Activated B cell treated with CpG ODN at 0.5 μM for 24 hours (primary cell): ENCODE measurements at regions not wholly inside any gene's neighbourhood (a gene's known extent, or its start where the extent isn't known, plus 50 kb on each side); places are given as distances from the start of the nearest gene placed in this dataset.

Experiments
- ATAC-seq: fragments of 200-7000 bp; cut with Tn5 transposase; one replicate; pipeline ENCODE4 v1.10.0; 2021; ENCODE audit warnings: low read depth, mild to moderate bottlenecking, moderate library complexity
- CTCF ChIA-PET: fragments of 350-600 bp; sonication (Branson Sonifier 250); formaldehyde crosslinking; loops from one replicate; lab custom pipeline; 2021; ENCODE audit warnings: antibody characterized with exemption; lab: Charles Lee
- POLR2A ChIA-PET: fragments of 350-600 bp; sonication (Branson Sonifier 250); formaldehyde crosslinking; loops from one replicate; lab custom pipeline; 2021; ENCODE audit warnings: antibody characterized with exemption; lab: Charles Lee
- DNase-seq: peaks from one replicate; pipeline ENCODE4 v3.0.0; 2022
- H3K27ac Mint-ChIP-seq: one replicate; pipeline ENCODE4 v1.8.0; 2020; ENCODE audit warnings: mixed read lengths
- H3K27me3 Mint-ChIP-seq: one replicate; pipeline ENCODE4 v1.8.0; 2021; ENCODE audit warnings: mixed read lengths
- H3K36me3 Mint-ChIP-seq: one replicate; pipeline ENCODE4 v1.8.0; 2021; ENCODE audit warnings: low read depth, mixed read lengths
- H3K4me1 Mint-ChIP-seq: one replicate; pipeline ENCODE4 v1.8.0; 2021; ENCODE audit warnings: mixed read lengths
- H3K4me3 Mint-ChIP-seq: one replicate; pipeline ENCODE4 v1.8.0; 2020; ENCODE audit warnings: mild to moderate bottlenecking, mixed read lengths
- H3K9me3 Mint-ChIP-seq: one replicate; pipeline ENCODE4 v1.8.0; 2020; ENCODE audit warnings: mixed read lengths
- CTCF ChIP-seq: fragments of 200-600 bp; IDR thresholded peaks from one replicate; pipeline ENCODE4 v1.8.0; 2022; ENCODE audit warnings: antibody characterized with exemption, mild to moderate bottlenecking
- intact Hi-C: fragments of 100-400 bp; cut with micrococcal nuclease; formaldehyde crosslinking; loops from one replicate; pipeline ENCODE4 v1.15.1; 2024

GRCh38 chr13:106915146-106915545 is 347.2 kb upstream of the ARGLU1 start:
- Mint-ChIP-seq H3K27ac (no peak overlapping the region), H3K4me3 (no peak overlapping the region)

GRCh38 chr13:106911627-106912026 is 343.7 kb upstream of the ARGLU1 start:
- no peak overlapping the region for H3K4me3 Mint-ChIP-seq
- no peaks in the 10 kb centered on the region for H3K36me3 Mint-ChIP-seq
- H3K9me3 Mint-ChIP-seq = no peaks in the 10 kb centered on the region
- no peaks in the 10 kb centered on the region for H3K4me1 Mint-ChIP-seq
- ChIA-PET POLR2A (no interaction called here), CTCF (no interaction called here)
- ATAC-seq = no peak
- intact Hi-C loops = no loop called here
- no peak for TF ChIP-seq CTCF
- no peak overlapping the region for H3K27ac Mint-ChIP-seq
- DNase-seq = no peak
- peaks cover 8% of the 10 kb centered on the region for H3K27me3 Mint-ChIP-seq

More at GRCh38 chr13:106915146-106915545, 347.2 kb upstream of the ARGLU1 start:
- CTCF ChIA-PET = no interaction called here
- ATAC-seq = no peak
- no peak for DNase-seq
- intact Hi-C loops = loop anchor here (5.0 kb wide), 1 partner anchor 348 kb away; the partner anchor contains the start of gene ARGLU1
- H3K27me3 Mint-ChIP-seq = peaks cover 14% of the 10 kb centered on the region
- POLR2A ChIA-PET = no interaction called here
- H3K36me3 Mint-ChIP-seq = no peaks in the 10 kb centered on the region
- H3K4me1 Mint-ChIP-seq = peaks cover 24% of the 10 kb centered on the region
- no peak for TF ChIP-seq CTCF
- H3K9me3 Mint-ChIP-seq = no peaks in the 10 kb centered on the region

- CTCF ChIA-PET = no interaction called here
- intact Hi-C loops = no loop called here
- H3K9me3 Mint-ChIP-seq = no peaks in the 10 kb centered on the region
- H3K4me1 Mint-ChIP-seq = no peaks in the 10 kb centered on the region
- POLR2A ChIA-PET = no interaction called here
- H3K27me3 Mint-ChIP-seq = peaks cover 6% of the 10 kb centered on the region
- ATAC-seq (no peak), DNase-seq (no peak)
- no peak overlapping the region for H3K4me3 Mint-ChIP-seq
- no peaks in the 10 kb centered on the region for H3K36me3 Mint-ChIP-seq
- H3K27ac Mint-ChIP-seq = no peak overlapping the region
- no peak for TF ChIP-seq CTCF
Observed at GRCh38 chr13:106911020-106911419, 343.1 kb upstream of the ARGLU1 start.

DNA sequence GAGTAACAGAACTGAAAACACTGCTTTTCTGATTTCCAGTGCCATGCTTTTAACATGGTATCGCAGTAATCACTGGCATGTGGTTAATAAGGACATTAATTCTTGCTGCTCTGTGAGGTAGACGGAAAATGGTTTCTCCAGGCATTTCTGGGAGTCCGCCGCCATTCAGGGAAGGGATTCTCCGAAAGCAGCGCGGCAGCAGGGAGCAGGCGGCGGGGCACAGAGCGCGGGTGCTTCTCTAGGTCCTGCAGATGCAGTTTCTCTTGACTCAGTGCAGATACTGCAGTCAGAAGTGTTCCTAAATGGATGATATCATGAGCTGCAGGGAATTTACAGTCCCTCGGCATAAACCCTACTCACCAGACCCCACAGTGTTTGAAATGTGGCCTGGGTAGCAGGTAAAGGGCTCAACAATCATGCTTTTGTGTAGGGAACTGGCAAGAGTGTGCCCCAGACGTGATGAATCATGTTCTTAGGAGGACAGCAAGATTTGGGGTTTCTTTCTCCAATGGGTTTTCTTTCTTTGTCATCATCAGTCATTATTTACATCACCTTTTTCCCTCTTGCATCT is 338.6 kb upstream of the ARGLU1 start:
- Mint-ChIP-seq H3K27me3 (no peaks in the 10 kb centered on the region), H3K36me3 (no peaks in the 10 kb centered on the region), H3K9me3 (peaks cover 3% of the 10 kb centered on the region), H3K27ac (no peak overlapping the region), H3K4me3 (no peak overlapping the region), H3K4me1 (no peaks in the 10 kb centered on the region)
- intact Hi-C loops = no loop called here
- TF ChIP-seq CTCF = no peak
- ATAC-seq = no peak
- DNase-seq = no peak
- POLR2A ChIA-PET = no interaction called here
- CTCF ChIA-PET = no interaction called here

- DNase-seq (no peak), ATAC-seq (no peak)
- H3K4me3 Mint-ChIP-seq = no peak overlapping the region
- ChIA-PET CTCF (no interaction called here), POLR2A (no interaction called here)
- peaks cover 3% of the 10 kb centered on the region for H3K9me3 Mint-ChIP-seq
- intact Hi-C loops = no loop called here
- H3K36me3 Mint-ChIP-seq = no peaks in the 10 kb centered on the region
- no peak overlapping the region for H3K27ac Mint-ChIP-seq
- no peaks in the 10 kb centered on the region for H3K27me3 Mint-ChIP-seq
- no peaks in the 10 kb centered on the region for H3K4me1 Mint-ChIP-seq
- TF ChIP-seq CTCF = no peak
Observed at GRCh38 chr13:106905380-106906162, 337.6 kb upstream of the ARGLU1 start.
